Superior temporal gyrus (tissue), 1 donor: ENCODE measurements at regions not wholly inside any gene's neighbourhood (a gene's known extent, or its start where the extent isn't known, plus 50 kb on each side); places are given as distances from the start of the nearest gene placed in this dataset.

Experiments
- DNase-seq: peaks from one replicate; pipeline ENCODE4 v3.0.0-alpha.2; 2016; ENCODE audit errors: extremely low spot score

GRCh38 chr1:55346586-55346985 is 131.4 kb upstream of the USP24 start:
- DNase-seq: no peak

- no peak for DNase-seq
Measured at GRCh38 chr1:55339681-55340080, 124.5 kb upstream of the USP24 start.

- DNase-seq: no peak
Measured at GRCh38 chr1:55338448-55338820, 123.3 kb upstream of the USP24 start.

- DNase-seq: no peak
Measured at GRCh38 chr1:55337801-55338447, 122.8 kb upstream of the USP24 start.

- DNase-seq: no peak
Measured at GRCh38 chr1:55334797-55335196, 119.6 kb upstream of the USP24 start.

GRCh38 chr1:55334160-55334559 is 119.0 kb upstream of the USP24 start:
- DNase-seq: no peak

- no peak for DNase-seq
Measured at GRCh38 chr1:55333461-55333860, 118.3 kb upstream of the USP24 start.

- DNase-seq: no peak
Measured at GRCh38 chr1:55331351-55331750, 116.2 kb upstream of the USP24 start.

GRCh38 chr1:55329808-55330432 is 114.8 kb upstream of the USP24 start:
- DNase-seq: no peak

GRCh38 chr1:55329091-55329490 is 113.9 kb upstream of the USP24 start:
- DNase-seq: no peak

GRCh38 chr1:55326496-55327243 is 111.5 kb upstream of the USP24 start:
- no peak for DNase-seq

GRCh38 chr1:55323760-55324159 is 108.6 kb upstream of the USP24 start:
- no peak for DNase-seq

- DNase-seq: no peak
Measured at GRCh38 chr1:55322842-55323241, 107.7 kb upstream of the USP24 start.

- DNase-seq: no peak
Measured at GRCh38 chr1:55321942-55322341, 106.8 kb upstream of the USP24 start.

GRCh38 chr1:55320891-55321290 is 105.7 kb upstream of the USP24 start:
- no peak for DNase-seq

GRCh38 chr1:55318116-55318817 is 103.1 kb upstream of the USP24 start:
- DNase-seq: no peak

GRCh38 chr1:55317673-55318072 is 102.5 kb upstream of the USP24 start:
- DNase-seq: no peak

- DNase-seq: no peak
Measured at GRCh38 chr1:55316947-55317662, 101.9 kb upstream of the USP24 start.

GRCh38 chr1:55316502-55316901 is 101.3 kb upstream of the USP24 start:
- no peak for DNase-seq

GRCh38 chr1:55315552-55315951 is 100.4 kb upstream of the USP24 start:
- DNase-seq: no peak

GRCh38 chr1:55314740-55315139 is 99.6 kb upstream of the USP24 start:
- DNase-seq: no peak

- DNase-seq: no peak
Measured at GRCh38 chr1:55313903-55314302, 98.7 kb upstream of the USP24 start.
